ENCODE measurements at regions not wholly inside any gene's neighbourhood (a gene's known extent, or its start where the extent isn't known, plus 50 kb on each side); places are given as distances from the start of the nearest gene placed in this dataset.

- TF ChIP-seq CTCF (IDR thresholded peaks at IDR 0.05) (no peak), AFF4 (CRISPR knock-in tag; IDR thresholded peaks at IDR 0.05; ENCODE audit: borderline replicate concordance) (no peak), ZNF512 (CRISPR knock-in tag; IDR thresholded peaks at IDR 0.05; ENCODE audit: borderline replicate concordance) (no peak), ATF2 (CRISPR knock-in tag; IDR thresholded peaks at IDR 0.05; ENCODE audit: borderline replicate concordance, low read depth) (no peak), ZNF425 (CRISPR knock-in tag; conservative IDR thresholded peaks at IDR 0.05) (no peak), GABPB1 (CRISPR knock-in tag; IDR thresholded peaks at IDR 0.05) (no peak), MAX (CRISPR knock-in tag; IDR thresholded peaks at IDR 0.05) (no peak), HMGXB4 (CRISPR knock-in tag; IDR thresholded peaks at IDR 0.05) (no peak), ARID4B (CRISPR knock-in tag; IDR thresholded peaks at IDR 0.05; ENCODE audit: borderline replicate concordance) (no peak), USF2 (CRISPR knock-in tag; IDR thresholded peaks at IDR 0.05) (no peak), NR2C2 (CRISPR knock-in tag; IDR thresholded peaks at IDR 0.05) (no peak), TP53 (CRISPR knock-in tag; IDR thresholded peaks at IDR 0.05) (no peak), ATF3 (CRISPR knock-in tag; conservative IDR thresholded peaks at IDR 0.05) (no peak)
Measured at GRCh38 chr10:2633630-2634029, 433.7 kb upstream of the PFKP start.
